ENCODE measurements at regions not wholly inside any gene's neighbourhood (a gene's known extent, or its start where the extent isn't known, plus 50 kb on each side); places are given as distances from the start of the nearest gene placed in this dataset.

DNA sequence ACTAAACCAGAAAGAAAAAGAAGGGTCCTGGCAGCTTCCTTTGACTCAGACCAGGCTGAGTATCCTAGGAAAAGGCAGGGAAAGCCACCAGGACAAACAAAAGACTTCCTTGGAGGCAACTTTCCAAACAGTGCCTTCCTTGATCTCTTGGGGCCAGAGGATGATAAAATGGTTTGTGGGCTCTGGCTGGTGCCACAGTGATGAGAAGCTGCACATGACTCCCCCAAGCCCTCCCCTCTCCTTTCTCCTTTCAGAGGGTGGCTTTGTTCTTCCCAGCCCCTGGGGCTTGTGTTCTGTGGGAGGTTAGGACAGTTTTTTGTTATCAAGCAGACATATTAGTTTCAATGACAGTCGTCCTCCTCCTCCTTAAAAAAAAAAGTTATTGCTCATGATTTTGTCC lies 183.2 kb downstream of the SEM1 start:
- no peak for TF ChIP-seq EZH2 (IDR thresholded peaks at IDR 0.05; ENCODE audit: borderline replicate concordance, low read length)
- TF ChIP-seq, protein P1, sequence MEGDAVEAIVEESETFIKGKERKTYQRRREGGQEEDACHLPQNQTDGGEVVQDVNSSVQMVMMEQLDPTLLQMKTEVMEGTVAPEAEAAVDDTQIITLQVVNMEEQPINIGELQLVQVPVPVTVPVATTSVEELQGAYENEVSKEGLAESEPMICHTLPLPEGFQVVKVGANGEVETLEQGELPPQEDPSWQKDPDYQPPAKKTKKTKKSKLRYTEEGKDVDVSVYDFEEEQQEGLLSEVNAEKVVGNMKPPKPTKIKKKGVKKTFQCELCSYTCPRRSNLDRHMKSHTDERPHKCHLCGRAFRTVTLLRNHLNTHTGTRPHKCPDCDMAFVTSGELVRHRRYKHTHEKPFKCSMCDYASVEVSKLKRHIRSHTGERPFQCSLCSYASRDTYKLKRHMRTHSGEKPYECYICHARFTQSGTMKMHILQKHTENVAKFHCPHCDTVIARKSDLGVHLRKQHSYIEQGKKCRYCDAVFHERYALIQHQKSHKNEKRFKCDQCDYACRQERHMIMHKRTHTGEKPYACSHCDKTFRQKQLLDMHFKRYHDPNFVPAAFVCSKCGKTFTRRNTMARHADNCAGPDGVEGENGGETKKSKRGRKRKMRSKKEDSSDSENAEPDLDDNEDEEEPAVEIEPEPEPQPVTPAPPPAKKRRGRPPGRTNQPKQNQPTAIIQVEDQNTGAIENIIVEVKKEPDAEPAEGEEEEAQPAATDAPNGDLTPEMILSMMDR (IDR thresholded peaks at IDR 0.05; ENCODE audit: low read length): no peak

Data from OCI-LY1 (cell line).